ENCODE measurements at regions not wholly inside any gene's neighbourhood (a gene's known extent, or its start where the extent isn't known, plus 50 kb on each side); places are given as distances from the start of the nearest gene placed in this dataset.

DNA sequence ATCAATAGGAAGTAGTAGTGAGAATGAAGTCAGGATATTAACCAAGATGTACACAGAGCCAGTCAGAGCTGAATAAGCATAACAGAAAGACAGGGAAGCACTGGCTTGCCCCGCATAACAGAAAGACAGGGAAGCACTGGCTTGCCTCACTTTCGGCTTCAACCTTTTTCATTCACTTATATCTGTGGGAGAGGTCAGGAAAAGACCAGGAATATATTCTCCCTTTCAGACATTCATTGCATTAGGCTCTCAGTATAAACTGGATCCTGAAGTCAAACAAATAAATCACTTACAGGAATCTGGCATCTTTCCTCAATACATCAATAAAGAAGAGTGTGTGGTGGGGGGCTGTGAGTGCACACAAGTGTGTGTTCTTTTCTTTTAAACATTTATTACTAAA is 437.6 kb downstream of the C6orf118 start:
- ATAC-seq (ENCODE audit: poor library complexity): no peak

DNA sequence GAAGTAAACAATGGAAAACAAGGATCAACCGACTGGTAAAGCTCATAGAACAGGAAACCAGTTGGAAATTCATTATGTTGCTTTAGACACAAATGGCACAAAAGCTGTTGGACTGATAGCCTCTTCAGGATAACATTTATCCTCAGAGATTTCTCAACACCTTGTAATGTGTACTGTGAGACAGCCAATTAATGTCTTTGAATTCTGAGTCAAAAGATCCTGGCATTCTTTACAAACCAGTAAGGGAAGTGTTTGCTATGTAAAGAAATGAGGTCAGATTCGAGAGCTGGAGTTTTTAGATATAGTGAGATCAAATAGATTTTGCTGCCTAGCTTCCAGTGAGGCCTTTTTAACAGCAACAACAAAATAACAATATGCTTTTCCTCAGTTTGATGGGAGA is 439.2 kb downstream of the C6orf118 start:
- Mint-ChIP-seq H3K4me1 (ENCODE audit: low read depth) (no peaks in the 10 kb centered on the region), H3K4me3 (no peak overlapping the region), H3K9me3 (peaks cover 6% of the 10 kb centered on the region), H3K27me3 (no peaks in the 10 kb centered on the region), H3K36me3 (ENCODE audit: low read depth) (no peaks in the 10 kb centered on the region), H3K27ac (no peak overlapping the region)
- H3K9me3 ChIP-seq (ENCODE audit: control insufficient read depth in 1 of 2, insufficient read depth in 1 of 2, low read length in 2 of 2): no peaks in the 10 kb centered on the region
- TF ChIP-seq, protein P1, sequence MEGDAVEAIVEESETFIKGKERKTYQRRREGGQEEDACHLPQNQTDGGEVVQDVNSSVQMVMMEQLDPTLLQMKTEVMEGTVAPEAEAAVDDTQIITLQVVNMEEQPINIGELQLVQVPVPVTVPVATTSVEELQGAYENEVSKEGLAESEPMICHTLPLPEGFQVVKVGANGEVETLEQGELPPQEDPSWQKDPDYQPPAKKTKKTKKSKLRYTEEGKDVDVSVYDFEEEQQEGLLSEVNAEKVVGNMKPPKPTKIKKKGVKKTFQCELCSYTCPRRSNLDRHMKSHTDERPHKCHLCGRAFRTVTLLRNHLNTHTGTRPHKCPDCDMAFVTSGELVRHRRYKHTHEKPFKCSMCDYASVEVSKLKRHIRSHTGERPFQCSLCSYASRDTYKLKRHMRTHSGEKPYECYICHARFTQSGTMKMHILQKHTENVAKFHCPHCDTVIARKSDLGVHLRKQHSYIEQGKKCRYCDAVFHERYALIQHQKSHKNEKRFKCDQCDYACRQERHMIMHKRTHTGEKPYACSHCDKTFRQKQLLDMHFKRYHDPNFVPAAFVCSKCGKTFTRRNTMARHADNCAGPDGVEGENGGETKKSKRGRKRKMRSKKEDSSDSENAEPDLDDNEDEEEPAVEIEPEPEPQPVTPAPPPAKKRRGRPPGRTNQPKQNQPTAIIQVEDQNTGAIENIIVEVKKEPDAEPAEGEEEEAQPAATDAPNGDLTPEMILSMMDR (IDR thresholded peaks at IDR 0.05): no peak
- H3K27ac ChIP-seq (ENCODE audit: low read depth in 1 of 2, low read length in 2 of 2): no peak overlapping the region
- no peak overlapping the region for H3K4me3 ChIP-seq (ENCODE audit: low read length)
- no peak for ATAC-seq (ENCODE audit: poor library complexity)
- no peaks in the 10 kb centered on the region for H3K36me3 ChIP-seq (ENCODE audit: insufficient read depth, low read length)
- DNase-seq: no peak
- ChIA-PET POLR2A (no interaction called here), CTCF (no interaction called here)
- intact Hi-C loops (cut with DNase I, micrococcal nuclease): no loop called here
- H3K27me3 ChIP-seq (ENCODE audit: control insufficient read depth in 1 of 2, insufficient read depth in 2 of 2, low read length in 2 of 2): no peaks in the 10 kb centered on the region
- no peaks in the 10 kb centered on the region for H3K4me1 ChIP-seq (ENCODE audit: insufficient read depth, low read length)

More for the DNA sequence above, 437.6 kb downstream of the C6orf118 start:
- no peak overlapping the region for H3K4me3 Mint-ChIP-seq
- H3K4me3 ChIP-seq (ENCODE audit: low read length): no peak overlapping the region
- peaks cover 7% of the 10 kb centered on the region for H3K9me3 Mint-ChIP-seq
- intact Hi-C loops (cut with DNase I, micrococcal nuclease): no loop called here
- H3K27me3 ChIP-seq (ENCODE audit: control insufficient read depth in 1 of 2, insufficient read depth in 2 of 2, low read length in 2 of 2): no peaks in the 10 kb centered on the region
- CTCF ChIA-PET: no interaction called here
- H3K27me3 Mint-ChIP-seq: no peaks in the 10 kb centered on the region
- no peaks in the 10 kb centered on the region for H3K9me3 ChIP-seq (ENCODE audit: control insufficient read depth in 1 of 2, insufficient read depth in 1 of 2, low read length in 2 of 2)
- H3K27ac ChIP-seq (ENCODE audit: low read depth in 1 of 2, low read length in 2 of 2): no peak overlapping the region
- TF ChIP-seq, protein P1 (IDR thresholded peaks at IDR 0.05): no peak
- no peaks in the 10 kb centered on the region for H3K36me3 ChIP-seq (ENCODE audit: insufficient read depth, low read length)
- POLR2A ChIA-PET: no interaction called here
- H3K4me1 ChIP-seq (ENCODE audit: insufficient read depth, low read length): no peaks in the 10 kb centered on the region
- H3K27ac Mint-ChIP-seq: no peak overlapping the region
- no peak for DNase-seq
- no peaks in the 10 kb centered on the region for H3K4me1 Mint-ChIP-seq (ENCODE audit: low read depth)
- H3K36me3 Mint-ChIP-seq (ENCODE audit: low read depth): no peaks in the 10 kb centered on the region

DNA sequence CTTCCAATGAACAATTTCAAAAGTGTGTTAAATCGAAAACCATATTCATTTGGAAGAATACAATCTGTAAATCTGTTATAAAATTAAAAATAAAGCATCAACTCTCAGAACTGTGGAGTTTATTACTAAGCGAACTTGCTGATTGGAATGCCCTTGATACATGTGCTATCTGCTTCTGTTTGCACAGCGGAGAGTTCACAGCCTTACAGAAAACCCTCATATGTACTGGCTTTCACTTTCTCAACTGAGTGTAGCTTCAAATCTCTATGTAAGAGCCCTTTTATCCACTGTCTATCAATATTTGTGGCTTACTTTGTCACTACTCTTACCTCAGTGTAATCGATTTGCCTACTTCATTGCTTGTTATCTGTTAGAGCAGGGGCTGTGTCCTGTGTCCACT is 447.4 kb downstream of the C6orf118 start:
- CTCF ChIA-PET: no interaction called here
- intact Hi-C loops (cut with DNase I, micrococcal nuclease): no loop called here
- DNase-seq (no peak), ATAC-seq (ENCODE audit: poor library complexity) (no peak)
- H3K9me3 Mint-ChIP-seq: peaks cover 1% of the 10 kb centered on the region
- no peaks in the 10 kb centered on the region for H3K36me3 ChIP-seq (ENCODE audit: insufficient read depth, low read length)
- no peaks in the 10 kb centered on the region for H3K4me1 Mint-ChIP-seq (ENCODE audit: low read depth)
- peaks cover 0 to 4% of the 10 kb centered on the region in 2 experiments for H3K9me3 ChIP-seq (ENCODE audit: control insufficient read depth in 1 of 2, insufficient read depth in 1 of 2, low read length in 2 of 2)
- H3K4me3 ChIP-seq (ENCODE audit: low read length): no peak overlapping the region
- POLR2A ChIA-PET: no interaction called here
- H3K36me3 Mint-ChIP-seq (ENCODE audit: low read depth): no peaks in the 10 kb centered on the region
- TF ChIP-seq, protein P1 (IDR thresholded peaks at IDR 0.05): no peak
- H3K4me3 Mint-ChIP-seq: no peak overlapping the region
- H3K27ac Mint-ChIP-seq: no peak overlapping the region
- no peaks in the 10 kb centered on the region for H3K27me3 Mint-ChIP-seq
- H3K4me1 ChIP-seq (ENCODE audit: insufficient read depth, low read length): no peaks in the 10 kb centered on the region
- no peaks in the 10 kb centered on the region for H3K27me3 ChIP-seq (ENCODE audit: control insufficient read depth in 1 of 2, insufficient read depth in 2 of 2, low read length in 2 of 2)
- no peak overlapping the region for H3K27ac ChIP-seq (ENCODE audit: low read depth in 1 of 2, low read length in 2 of 2)

All from CD4-positive, alpha-beta T cell (primary cell).